HG02642 (cell line): ENCODE measurements at regions not wholly inside any gene's neighbourhood (a gene's known extent, or its start where the extent isn't known, plus 50 kb on each side); places are given as distances from the start of the nearest gene placed in this dataset.

Source experiments
- ATAC-seq: cut with Tn5 transposase; IDR thresholded peaks from one replicate; pipeline ENCODE4 v1.9.1; 2021; ENCODE audit warnings: mild to moderate bottlenecking; ENCODE audit not compliant: unreplicated experiment, poor library complexity

GRCh38 chr14:99067141-99067920, 204.7 kb downstream of the BCL11B start:
- ATAC-seq, result no peak

GRCh38 chr14:99067927-99068326, 204.1 kb downstream of the BCL11B start:
- ATAC-seq, result no peak

GRCh38 chr14:99069946-99070345, 202.1 kb downstream of the BCL11B start:
- no peak for ATAC-seq

- no peak for ATAC-seq
These were observed 199.6 kb downstream of the BCL11B start for GRCh38 chr14:99072433-99072832.

- no peak for ATAC-seq
These were observed 199.0 kb downstream of the BCL11B start for GRCh38 chr14:99072956-99073355.

- no peak for ATAC-seq
These were observed 198.6 kb downstream of the BCL11B start for GRCh38 chr14:99073431-99073830.

GRCh38 chr14:99075061-99075460, 196.9 kb downstream of the BCL11B start:
- ATAC-seq, result no peak

GRCh38 chr14:99075771-99076375, 196.1 kb downstream of the BCL11B start:
- ATAC-seq, result no peak

GRCh38 chr14:99077076-99077843, 194.7 kb downstream of the BCL11B start:
- no peak for ATAC-seq

GRCh38 chr14:99077844-99078236, 194.2 kb downstream of the BCL11B start:
- no peak for ATAC-seq

GRCh38 chr14:99078426-99078825, 193.6 kb downstream of the BCL11B start:
- no peak for ATAC-seq

- no peak for ATAC-seq
These were observed 192.8 kb downstream of the BCL11B start for GRCh38 chr14:99079061-99079727.

- ATAC-seq, result no peak
These were observed 191.7 kb downstream of the BCL11B start for GRCh38 chr14:99080306-99080705.

- ATAC-seq, result no peak
These were observed 190.7 kb downstream of the BCL11B start for GRCh38 chr14:99081156-99081765.

- no peak for ATAC-seq
These were observed 190.1 kb downstream of the BCL11B start for GRCh38 chr14:99081880-99082279.

- ATAC-seq, result no peak
These were observed 178.2 kb downstream of the BCL11B start for GRCh38 chr14:99093532-99094517.

GRCh38 chr14:99094901-99095300, 177.1 kb downstream of the BCL11B start:
- ATAC-seq, result no peak

- no peak for ATAC-seq
These were observed 176.6 kb downstream of the BCL11B start for GRCh38 chr14:99095369-99095768.

GRCh38 chr14:99098199-99098598, 173.8 kb downstream of the BCL11B start:
- no peak for ATAC-seq
